ENCODE measurements at regions not wholly inside any gene's neighbourhood (a gene's known extent, or its start where the extent isn't known, plus 50 kb on each side); places are given as distances from the start of the nearest gene placed in this dataset.
A peak's percentile ranks its signal among the peaks of the same experiment; 100 is the strongest.
"Not testable (repeated sequence)": the region's sequence is repeated elsewhere in the genome, so short reads cannot be mapped to it uniquely, and the experiment has no call there.

GRCh38 chr3:18086078-18086477 is 339.1 kb downstream of the SATB1 start:
- Histone ChIP-seq H3K4me1 (ENCODE audit: insufficient read depth, low read length) (no peaks in the 10 kb centered on the region), H3K9me3 (ENCODE audit: low read depth, low read length) (no peaks in the 10 kb centered on the region), H3K36me3 (ENCODE audit: insufficient read depth, low read length) (no peaks in the 10 kb centered on the region), H3K79me2 (ENCODE audit: insufficient read depth, low read length) (no peaks in the 10 kb centered on the region), H2AFZ (ENCODE audit: low read length) (peak overlapping the region; percentile 11), H3K27me3 (ENCODE audit: insufficient read depth, low read length) (no peaks in the 10 kb centered on the region), H3K27ac (ENCODE audit: low read depth, low read length) (no peak overlapping the region), H4K20me1 (ENCODE audit: insufficient read depth, low read length) (no peaks in the 10 kb centered on the region), H3K4me3 (ENCODE audit: insufficient read depth, low read length) (no peak overlapping the region), H3K4me2 (ENCODE audit: insufficient read depth, low read length) (no peak overlapping the region)
- TF ChIP-seq CTCF (IDR thresholded peaks at IDR 0.05; ENCODE audit: extremely low read depth, low read depth, low read length), result no peak
- DNase-seq (ENCODE audit: insufficient read length, low spot score, missing footprints), result no peak

GRCh38 chr3:18085429-18085828 is 339.7 kb downstream of the SATB1 start:
- H3K79me2 ChIP-seq (ENCODE audit: insufficient read depth, low read length), result no peaks in the 10 kb centered on the region
- no peaks in the 10 kb centered on the region for H3K27me3 ChIP-seq (ENCODE audit: insufficient read depth, low read length)
- H2AFZ ChIP-seq (ENCODE audit: low read length), result peak overlapping the region; percentile 7
- no peaks in the 10 kb centered on the region for H4K20me1 ChIP-seq (ENCODE audit: insufficient read depth, low read length)
- H3K4me2 ChIP-seq (ENCODE audit: insufficient read depth, low read length), result no peak overlapping the region
- no peak overlapping the region for H3K27ac ChIP-seq (ENCODE audit: low read depth, low read length)
- no peaks in the 10 kb centered on the region for H3K9me3 ChIP-seq (ENCODE audit: low read depth, low read length)
- no peak for DNase-seq (ENCODE audit: insufficient read length, low spot score, missing footprints)
- no peak for TF ChIP-seq CTCF (IDR thresholded peaks at IDR 0.05; ENCODE audit: extremely low read depth, low read depth, low read length)
- H3K36me3 ChIP-seq (ENCODE audit: insufficient read depth, low read length), result no peaks in the 10 kb centered on the region
- H3K4me3 ChIP-seq (ENCODE audit: insufficient read depth, low read length), result no peak overlapping the region
- H3K4me1 ChIP-seq (ENCODE audit: insufficient read depth, low read length), result peaks cover under 1% of the 10 kb centered on the region

GRCh38 chr3:18083273-18083590 is 340.8 kb upstream of the TBC1D5 start:
- H3K9me3 ChIP-seq (ENCODE audit: low read depth, low read length); H3K27ac ChIP-seq (ENCODE audit: low read depth, low read length); H3K36me3 ChIP-seq (ENCODE audit: insufficient read depth, low read length); H3K4me2 ChIP-seq (ENCODE audit: insufficient read depth, low read length); H2AFZ ChIP-seq (ENCODE audit: low read length); DNase-seq (ENCODE audit: insufficient read length, low spot score, missing footprints); H3K79me2 ChIP-seq (ENCODE audit: insufficient read depth, low read length); H3K27me3 ChIP-seq (ENCODE audit: insufficient read depth, low read length); H3K4me3 ChIP-seq (ENCODE audit: insufficient read depth, low read length); H4K20me1 ChIP-seq (ENCODE audit: insufficient read depth, low read length): not testable (repeated sequence)
- H3K4me1 ChIP-seq (ENCODE audit: insufficient read depth, low read length), result peaks cover 12% of the 10 kb centered on the region

GRCh38 chr3:18082551-18083272 is 340.3 kb upstream of the TBC1D5 start:
- Histone ChIP-seq H3K9me3 (ENCODE audit: low read depth, low read length) (no peaks in the 10 kb centered on the region), H3K79me2 (ENCODE audit: insufficient read depth, low read length) (no peaks in the 10 kb centered on the region), H3K4me3 (ENCODE audit: insufficient read depth, low read length) (no peak overlapping the region), H3K36me3 (ENCODE audit: insufficient read depth, low read length) (no peaks in the 10 kb centered on the region), H3K4me2 (ENCODE audit: insufficient read depth, low read length) (no peak overlapping the region), H3K27ac (ENCODE audit: low read depth, low read length) (no peak overlapping the region), H3K4me1 (ENCODE audit: insufficient read depth, low read length) (peaks cover 12% of the 10 kb centered on the region), H2AFZ (ENCODE audit: low read length) (no peak overlapping the region), H4K20me1 (ENCODE audit: insufficient read depth, low read length) (no peaks in the 10 kb centered on the region), H3K27me3 (ENCODE audit: insufficient read depth, low read length) (no peaks in the 10 kb centered on the region)
- DNase-seq (ENCODE audit: insufficient read length, low spot score, missing footprints), result no peak
- TF ChIP-seq CTCF (IDR thresholded peaks at IDR 0.05; ENCODE audit: extremely low read depth, low read depth, low read length), result no peak
